Suppressor macrophage (primary cell): ENCODE measurements at regions not wholly inside any gene's neighbourhood (a gene's known extent, or its start where the extent isn't known, plus 50 kb on each side); places are given as distances from the start of the nearest gene placed in this dataset.

Source experiments
- DNase-seq, 4 experiments: peaks; one replicate each; pipeline ENCODE4 v3.0.0-alpha.2; 2020 to 2022

- DNase-seq = no peak
Measured at GRCh38 chr5:175025077-175025476, 300.7 kb downstream of the MSX2 start.

DNA sequence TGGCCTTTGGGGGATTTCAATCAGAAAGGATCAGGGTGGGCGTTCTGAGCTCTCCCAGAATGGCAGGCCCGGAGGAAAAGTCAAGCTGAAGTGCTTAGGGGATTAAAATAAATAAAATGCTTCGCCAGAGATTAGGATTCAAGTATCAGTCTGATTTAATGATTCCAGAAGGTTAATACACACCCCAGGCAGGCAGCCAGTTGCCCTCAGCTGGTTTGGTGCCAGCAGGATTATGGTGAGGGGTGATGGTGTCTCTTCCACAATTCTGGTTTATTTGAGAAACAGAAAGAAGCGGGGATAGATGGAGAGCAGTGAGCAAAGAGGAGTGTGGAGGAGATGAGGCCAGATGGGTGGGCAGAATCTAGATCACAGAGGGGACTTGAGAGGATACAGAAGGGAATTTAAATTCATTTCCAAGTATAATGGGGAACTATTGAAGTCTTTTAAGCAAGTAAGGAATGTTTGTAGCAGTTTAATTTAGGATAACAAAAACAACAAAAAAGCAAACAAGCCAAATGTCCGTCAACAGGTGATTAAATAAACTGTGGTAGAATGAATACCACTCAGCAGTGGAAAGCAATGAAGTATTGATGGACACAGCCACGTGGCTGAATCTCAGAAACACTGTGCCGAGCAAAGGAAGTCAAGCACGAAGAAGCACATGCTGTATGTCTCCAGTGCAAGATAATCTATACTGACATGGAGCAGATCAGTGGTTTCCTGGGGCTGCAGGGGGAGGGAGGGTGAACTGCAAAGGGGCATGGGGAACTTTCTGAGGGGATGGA lies 297.7 kb downstream of the MSX2 start:
- no peak for DNase-seq

- no peak for DNase-seq
Measured at GRCh38 chr5:175021321-175021720, 296.9 kb downstream of the MSX2 start.

GRCh38 chr5:175015028-175015685 lies 290.8 kb downstream of the MSX2 start:
- DNase-seq = peak in 2 of 4 experiments; percentile 1 to 17

DNA sequence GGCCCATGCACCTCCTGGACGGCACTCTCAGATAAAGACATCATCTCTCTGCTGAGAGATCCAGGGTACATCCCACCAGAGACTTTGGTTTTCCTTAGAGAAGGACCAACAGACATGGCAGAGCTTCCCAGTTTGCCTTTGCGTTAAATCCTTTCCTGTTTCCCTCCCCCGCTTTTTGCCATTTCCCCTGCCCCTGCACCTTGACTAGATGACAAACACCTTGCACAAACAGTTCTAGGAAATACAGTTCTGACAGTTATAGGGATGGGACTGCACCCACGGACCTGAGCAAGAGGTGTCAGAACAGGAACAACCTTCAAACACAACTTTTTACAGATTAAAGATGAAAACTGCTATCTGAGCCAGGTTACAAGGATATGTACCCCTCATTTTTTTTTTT lies 288.9 kb downstream of the MSX2 start:
- DNase-seq = no peak

DNA sequence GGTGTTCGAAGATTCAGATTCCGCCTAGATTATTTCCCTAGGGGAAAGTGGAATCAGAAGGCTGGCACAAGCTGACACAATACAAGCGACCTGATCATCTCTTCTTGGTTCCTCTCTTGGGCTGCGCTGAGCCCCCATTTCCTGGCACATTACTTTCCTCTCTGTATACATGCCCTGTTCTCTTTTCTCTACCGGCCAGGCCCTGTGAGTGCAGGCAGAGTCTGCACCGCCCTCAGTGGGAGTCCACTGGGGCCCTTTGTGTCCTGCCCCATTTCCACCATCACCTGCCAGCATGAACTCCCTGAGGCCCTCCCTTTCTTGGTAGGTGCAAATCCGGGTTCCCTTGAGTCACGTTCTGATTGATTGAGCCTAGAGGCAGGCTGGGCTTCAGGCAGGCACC lies 287.9 kb downstream of the MSX2 start:
- no peak for DNase-seq

DNA sequence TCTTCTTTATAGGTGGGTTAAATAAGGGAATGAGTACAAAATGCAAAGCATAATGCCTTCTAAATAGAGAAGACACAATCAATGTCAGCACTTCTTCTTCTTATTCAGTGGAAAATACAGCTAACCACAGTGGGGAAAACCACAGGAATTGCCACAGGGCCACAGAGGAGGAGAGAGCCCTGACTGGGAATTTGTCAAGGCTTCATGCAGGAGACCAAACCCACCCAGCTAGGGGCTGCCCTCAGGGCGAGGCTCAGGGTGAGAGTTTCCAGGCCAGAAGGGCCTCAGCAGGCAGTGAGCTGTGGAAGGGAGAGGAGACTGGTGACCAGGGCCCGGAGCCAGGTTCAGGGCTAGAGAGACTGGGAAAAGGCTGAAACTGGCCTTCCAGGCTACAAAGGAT lies 279.1 kb downstream of the MSX2 start:
- DNase-seq = no peak

DNA sequence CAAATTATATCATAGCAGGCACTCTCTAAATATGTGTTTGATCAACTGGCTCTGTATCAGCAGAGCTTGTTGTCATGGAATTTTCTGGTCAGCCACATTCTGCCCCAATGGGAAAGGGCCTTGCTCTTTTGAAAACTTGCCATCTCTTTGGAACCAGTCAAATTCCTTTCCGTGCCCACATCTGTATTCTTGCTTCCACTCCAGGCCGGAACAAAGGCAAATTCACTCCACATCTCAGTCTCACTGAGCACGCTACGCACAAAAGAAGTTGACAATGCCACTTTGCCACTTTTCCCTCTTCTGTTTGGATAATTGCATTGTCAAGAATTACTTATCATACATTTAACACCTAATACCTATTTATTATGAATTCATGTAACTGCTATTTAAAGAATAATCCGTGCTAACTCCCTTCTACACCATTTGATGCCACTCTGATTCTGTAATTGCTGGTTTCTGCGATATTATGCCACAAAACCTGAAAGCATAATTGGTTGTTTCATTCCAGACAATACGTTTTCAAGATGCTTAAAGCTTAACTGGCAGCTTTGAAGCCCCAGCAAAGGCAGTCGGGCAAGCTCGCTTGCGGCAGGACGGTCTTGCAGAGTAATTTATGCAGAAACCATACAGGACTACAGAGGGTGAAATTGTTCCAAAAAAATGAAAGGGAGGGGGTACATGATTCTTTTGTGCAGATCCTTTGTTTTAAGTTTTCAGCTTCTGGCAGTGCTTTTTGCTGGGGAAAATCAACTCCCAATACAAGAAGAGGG lies 277.7 kb downstream of the MSX2 start:
- DNase-seq = no peak

DNA sequence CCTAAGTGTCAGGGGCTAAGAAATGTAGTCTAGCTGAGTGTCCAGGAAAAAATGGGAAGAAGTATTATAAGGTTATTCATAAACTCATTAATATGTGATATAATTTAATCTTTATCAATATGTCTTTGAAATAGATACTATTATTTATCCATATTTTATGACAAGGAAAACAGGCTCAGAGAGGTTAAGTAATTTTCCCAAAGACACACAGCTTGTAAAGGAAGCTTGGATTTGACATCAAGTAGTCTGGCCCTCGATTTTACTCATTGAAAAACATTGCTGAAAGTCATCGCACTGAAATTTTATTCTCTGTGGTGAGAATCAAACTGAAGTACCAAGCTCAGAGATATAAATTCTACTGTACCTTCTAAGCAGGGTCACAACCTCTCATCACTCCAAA lies 276.9 kb downstream of the MSX2 start:
- DNase-seq = no peak

- DNase-seq = no peak
Measured at GRCh38 chr5:174999581-174999980, 275.2 kb downstream of the MSX2 start.

GRCh38 chr5:174998131-174998730 lies 273.8 kb downstream of the MSX2 start:
- DNase-seq = no peak

DNA sequence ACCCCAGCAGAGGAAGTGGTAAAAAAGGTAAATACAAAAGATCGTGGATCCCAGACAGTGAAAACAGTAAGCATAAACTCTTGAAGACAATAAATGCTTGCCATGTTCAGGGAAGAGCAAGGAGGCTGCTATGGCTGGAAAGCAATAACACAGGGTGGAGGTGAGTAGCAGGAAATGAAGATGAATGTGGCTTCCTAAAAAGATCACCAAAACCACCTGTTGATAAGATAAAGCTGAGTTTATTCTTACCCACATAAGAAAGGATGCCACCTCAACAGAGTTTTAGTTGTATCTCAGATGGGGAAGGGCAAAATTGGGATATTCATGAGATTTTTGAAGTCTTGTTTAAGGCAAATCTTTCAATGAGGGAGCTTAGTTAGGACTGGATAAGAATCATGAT lies 273.3 kb downstream of the MSX2 start:
- no peak for DNase-seq

GRCh38 chr5:174996941-174997340 lies 272.6 kb downstream of the MSX2 start:
- no peak for DNase-seq

DNA sequence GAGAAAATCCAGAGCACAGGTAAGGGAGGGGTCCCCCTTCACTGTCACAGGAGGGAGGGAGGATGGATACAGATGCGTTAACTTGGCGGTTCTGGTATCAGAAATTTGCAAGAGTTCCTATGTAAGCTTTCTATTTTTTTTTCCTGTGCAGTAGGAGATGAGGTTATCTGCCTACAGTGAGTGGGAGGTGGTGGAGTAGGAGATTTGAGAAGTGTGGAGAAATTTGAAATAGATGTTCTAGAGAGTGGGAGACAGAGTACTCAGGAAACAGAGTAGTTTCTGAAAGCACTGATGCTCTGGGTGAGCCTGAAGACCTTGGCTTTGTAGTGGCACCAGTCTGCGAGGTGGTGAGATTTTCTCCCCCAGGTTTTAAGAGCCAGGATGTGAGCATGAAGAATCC lies 271.4 kb downstream of the MSX2 start:
- no peak for DNase-seq

DNA sequence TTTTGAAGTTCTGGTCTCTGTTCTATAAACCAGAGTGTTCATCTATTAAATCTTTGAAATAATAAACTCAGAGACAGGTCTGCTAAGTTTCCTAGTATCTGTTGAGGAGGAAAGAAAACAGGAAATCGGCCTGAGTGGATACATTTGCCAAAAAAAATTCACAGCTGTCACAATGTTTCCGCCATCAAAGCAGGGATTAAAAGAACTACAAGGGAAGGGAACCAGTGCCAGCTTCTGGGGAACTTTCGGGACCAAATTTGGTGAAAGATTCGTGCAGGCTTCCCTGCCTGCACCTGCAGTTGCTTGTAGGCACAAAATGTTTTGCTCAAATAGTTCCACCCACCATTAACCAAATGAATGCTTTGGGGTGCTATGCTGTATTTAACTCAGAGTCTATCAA lies 267.5 kb downstream of the MSX2 start:
- no peak for DNase-seq

GRCh38 chr5:174990909-174991308 lies 266.5 kb downstream of the MSX2 start:
- no peak for DNase-seq

GRCh38 chr5:174987443-174988012 lies 263.1 kb downstream of the MSX2 start:
- no peak for DNase-seq

DNA sequence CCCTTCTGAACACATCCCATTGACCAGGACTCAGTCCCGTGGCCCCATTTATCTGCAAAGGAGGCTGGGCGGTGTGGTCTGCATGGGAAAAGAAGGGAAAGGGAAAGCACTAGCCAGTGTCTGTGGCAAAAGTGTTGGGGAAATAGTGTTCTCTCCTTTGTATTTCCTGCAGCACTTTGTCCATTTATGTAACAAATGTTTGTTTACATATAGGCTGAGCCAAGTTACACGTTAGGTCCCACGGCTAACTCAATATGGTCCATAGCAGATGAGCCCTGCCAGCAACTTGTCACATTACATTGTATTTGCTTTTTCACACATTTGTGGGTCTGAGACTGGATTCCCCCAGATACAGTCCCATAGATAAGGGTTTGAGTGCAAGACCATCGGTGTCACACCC lies 260.5 kb downstream of the MSX2 start:
- DNase-seq = no peak

DNA sequence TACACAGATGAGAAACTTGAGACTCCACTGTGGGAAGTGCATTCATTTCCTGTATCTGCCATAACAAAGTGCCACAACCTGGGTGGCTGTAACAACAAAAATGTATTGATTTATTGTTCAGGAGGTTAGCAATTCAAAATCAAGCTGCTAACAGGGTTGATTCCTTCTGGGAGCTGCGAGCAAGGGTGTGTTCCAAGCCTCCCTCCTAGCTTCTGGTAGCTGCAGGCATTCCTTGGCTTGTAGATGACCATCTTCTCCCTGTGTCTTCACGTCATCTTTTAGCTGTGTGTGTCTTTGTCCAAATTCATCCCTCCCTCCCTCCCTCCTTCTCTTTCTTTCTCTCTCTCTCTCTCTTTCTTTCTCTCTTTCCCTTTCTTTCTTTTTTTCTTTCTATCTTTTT lies 258.1 kb downstream of the MSX2 start:
- no peak for DNase-seq

GRCh38 chr5:174981416-174981815 lies 257.0 kb downstream of the MSX2 start:
- DNase-seq = no peak

DNA sequence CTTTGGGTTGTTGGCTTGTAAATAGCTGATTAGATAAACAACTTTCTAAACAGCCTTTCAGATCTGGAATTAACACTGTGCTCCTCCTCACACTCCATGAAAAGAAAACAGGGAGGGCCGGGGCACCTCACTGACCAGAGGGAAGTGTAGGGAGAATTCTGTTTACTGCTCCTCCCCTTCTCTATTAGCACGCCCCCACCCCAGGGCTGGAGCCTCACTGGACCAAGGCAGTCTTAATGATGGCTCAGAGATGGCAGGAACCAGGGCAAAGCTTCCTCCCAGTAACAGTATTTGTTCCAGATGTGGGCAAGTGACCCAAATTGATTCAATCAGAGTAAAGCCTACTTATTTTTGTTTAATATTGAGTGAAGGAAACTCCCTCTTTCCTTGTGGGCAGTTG lies 256.6 kb downstream of the MSX2 start:
- DNase-seq = no peak

DNA sequence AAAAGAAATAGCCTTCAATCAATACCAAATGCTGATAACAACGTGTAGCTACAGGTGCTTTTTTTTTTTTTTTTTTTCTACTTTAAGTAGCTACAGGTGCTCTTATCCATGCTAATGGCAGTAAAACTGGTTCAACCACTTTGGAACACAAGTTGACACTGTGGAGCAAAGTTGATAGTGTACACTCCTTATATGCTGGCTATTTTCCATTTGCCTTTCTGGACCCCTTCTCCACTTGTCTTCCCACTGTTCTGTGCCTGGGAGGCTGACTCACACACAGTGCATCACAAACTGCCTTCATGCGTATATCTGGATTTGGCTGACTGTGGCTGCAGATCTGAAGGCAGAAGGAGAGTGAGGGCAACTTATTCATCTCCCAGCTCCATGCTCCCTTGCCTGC lies 247.9 kb downstream of the MSX2 start:
- no peak for DNase-seq

GRCh38 chr5:174971210-174971609 lies 246.8 kb downstream of the MSX2 start:
- DNase-seq = no peak
